ENCODE measurements at regions not wholly inside any gene's neighbourhood (a gene's known extent, or its start where the extent isn't known, plus 50 kb on each side); places are given as distances from the start of the nearest gene placed in this dataset.

DNA sequence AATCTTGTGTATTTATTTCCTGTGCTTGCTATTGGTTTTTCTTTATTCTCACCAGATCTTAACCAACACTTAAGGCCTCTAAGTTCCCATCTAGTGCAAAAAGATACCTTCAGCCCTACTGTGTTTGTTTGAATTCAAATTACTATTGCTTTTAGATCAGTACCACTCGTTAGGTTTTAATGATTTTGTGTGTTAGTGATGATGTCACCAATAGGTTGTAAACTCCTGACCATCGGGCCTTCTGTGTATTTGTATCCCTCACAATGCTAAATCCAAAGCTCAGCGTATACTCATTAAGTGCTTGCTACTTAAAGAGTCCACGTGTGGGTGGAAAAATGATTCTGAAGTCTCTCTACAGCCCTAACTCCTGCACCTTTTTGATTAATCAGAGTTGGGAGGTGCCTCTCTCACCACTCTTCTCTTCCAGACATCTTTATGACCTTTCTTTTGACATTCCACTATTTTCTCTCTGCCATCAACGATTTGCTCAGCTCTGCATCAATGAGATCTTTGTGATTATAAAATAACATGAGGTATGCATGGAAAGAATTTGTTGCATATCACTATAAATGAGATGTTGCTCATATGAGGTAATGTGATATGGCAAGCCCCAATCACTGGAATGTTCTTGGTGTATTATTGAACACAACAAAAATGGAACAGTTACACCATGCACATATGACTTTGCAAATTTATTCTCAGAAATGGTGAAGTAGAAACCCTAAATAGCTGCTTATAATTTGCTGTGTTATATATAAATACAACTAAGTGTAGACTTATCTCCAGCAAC lies 55.1 kb upstream of the LAMA2 start:
- H3K27ac ChIP-seq (replicated peaks in 1 of 4) = no peak overlapping the region

DNA sequence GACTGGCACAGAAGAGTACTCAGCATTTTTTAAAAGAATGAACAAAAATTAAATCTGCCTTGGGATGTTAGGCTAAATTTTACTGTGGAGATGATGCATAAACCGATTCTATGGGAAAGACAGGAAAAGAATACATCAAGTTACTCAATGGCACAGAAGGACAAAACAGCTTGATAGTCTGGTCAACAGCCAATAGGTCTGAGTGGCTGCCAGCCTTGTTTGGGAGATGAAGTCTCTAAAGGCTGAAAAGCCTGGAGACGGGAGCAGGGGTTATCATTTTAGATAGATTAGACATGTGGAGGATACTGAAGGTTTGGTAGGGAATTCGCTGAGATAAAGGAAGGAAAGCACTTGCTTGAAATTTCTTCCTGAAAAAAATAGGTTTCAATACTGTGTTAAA lies 56.3 kb upstream of the LAMA2 start:
- intact Hi-C loops (cut with DNase I) = no loop called here
- H3K27me3 ChIP-seq = no peaks in the 10 kb centered on the region
- no peak overlapping the region for H3K27ac ChIP-seq (replicated peaks in 1 of 4)
- peaks cover 0 to 7% (median 3%) of the 10 kb centered on the region in 4 donors for H3K9me3 ChIP-seq
- no peak overlapping the region for H3K4me3 ChIP-seq
- DNase-seq (ENCODE audit: extremely low spot score) = no peak
- no peaks in the 10 kb centered on the region for H3K4me1 ChIP-seq
- H3K36me3 ChIP-seq = no peaks in the 10 kb centered on the region
- WGBS = 76% methylated on average over 3 of the region's 3 CpGs
- no peak for TF ChIP-seq POLR2AphosphoS5 (IDR thresholded peaks at IDR 0.05)
- TF ChIP-seq, protein P1, sequence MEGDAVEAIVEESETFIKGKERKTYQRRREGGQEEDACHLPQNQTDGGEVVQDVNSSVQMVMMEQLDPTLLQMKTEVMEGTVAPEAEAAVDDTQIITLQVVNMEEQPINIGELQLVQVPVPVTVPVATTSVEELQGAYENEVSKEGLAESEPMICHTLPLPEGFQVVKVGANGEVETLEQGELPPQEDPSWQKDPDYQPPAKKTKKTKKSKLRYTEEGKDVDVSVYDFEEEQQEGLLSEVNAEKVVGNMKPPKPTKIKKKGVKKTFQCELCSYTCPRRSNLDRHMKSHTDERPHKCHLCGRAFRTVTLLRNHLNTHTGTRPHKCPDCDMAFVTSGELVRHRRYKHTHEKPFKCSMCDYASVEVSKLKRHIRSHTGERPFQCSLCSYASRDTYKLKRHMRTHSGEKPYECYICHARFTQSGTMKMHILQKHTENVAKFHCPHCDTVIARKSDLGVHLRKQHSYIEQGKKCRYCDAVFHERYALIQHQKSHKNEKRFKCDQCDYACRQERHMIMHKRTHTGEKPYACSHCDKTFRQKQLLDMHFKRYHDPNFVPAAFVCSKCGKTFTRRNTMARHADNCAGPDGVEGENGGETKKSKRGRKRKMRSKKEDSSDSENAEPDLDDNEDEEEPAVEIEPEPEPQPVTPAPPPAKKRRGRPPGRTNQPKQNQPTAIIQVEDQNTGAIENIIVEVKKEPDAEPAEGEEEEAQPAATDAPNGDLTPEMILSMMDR (IDR thresholded peaks at IDR 0.05) = no peak
- TF ChIP-seq POLR2A (IDR thresholded peaks at IDR 0.05; ENCODE audit: low read depth) = no peak
- TF ChIP-seq EP300 (IDR thresholded peaks at IDR 0.05) = no peak

More for the DNA sequence above, 55.1 kb upstream of the LAMA2 start:
- no peak for DNase-seq (ENCODE audit: extremely low spot score)
- no peaks in the 10 kb centered on the region for H3K36me3 ChIP-seq
- 82% methylated on average over 5 of the region's 5 CpGs for WGBS
- no peaks in the 10 kb centered on the region for H3K4me1 ChIP-seq
- no peak overlapping the region for H3K4me3 ChIP-seq
- intact Hi-C loops (cut with DNase I) = no loop called here
- no peaks in the 10 kb centered on the region for H3K27me3 ChIP-seq
- TF ChIP-seq EP300 (IDR thresholded peaks at IDR 0.05) (no peak), POLR2A (IDR thresholded peaks at IDR 0.05; ENCODE audit: low read depth) (no peak), POLR2AphosphoS5 (IDR thresholded peaks at IDR 0.05) (no peak)
- TF ChIP-seq, protein P1 (IDR thresholded peaks at IDR 0.05) = no peak
- peaks cover 0 to 7% (median 3%) of the 10 kb centered on the region in 4 donors for H3K9me3 ChIP-seq

DNA sequence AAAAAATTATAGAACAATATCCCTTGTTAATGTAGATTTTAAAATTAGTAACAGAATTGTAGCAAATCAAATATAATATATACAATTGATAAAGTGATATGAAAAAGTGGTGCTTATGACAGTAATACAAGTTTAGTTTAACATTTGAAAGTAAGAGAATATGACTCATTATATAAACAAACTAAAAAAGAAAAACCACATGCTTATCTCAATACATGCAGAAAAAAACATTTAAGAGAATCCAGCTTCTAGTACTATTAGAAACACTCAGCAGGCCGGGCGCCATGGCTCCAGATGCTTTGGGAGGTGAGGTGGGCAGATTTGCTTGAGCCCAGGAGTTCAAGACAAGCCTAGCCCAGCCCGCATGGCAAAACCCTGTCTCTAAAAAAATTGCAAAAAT lies 60.7 kb upstream of the LAMA2 start:
- no peak overlapping the region for H3K27ac ChIP-seq (replicated peaks in 1 of 4)

DNA sequence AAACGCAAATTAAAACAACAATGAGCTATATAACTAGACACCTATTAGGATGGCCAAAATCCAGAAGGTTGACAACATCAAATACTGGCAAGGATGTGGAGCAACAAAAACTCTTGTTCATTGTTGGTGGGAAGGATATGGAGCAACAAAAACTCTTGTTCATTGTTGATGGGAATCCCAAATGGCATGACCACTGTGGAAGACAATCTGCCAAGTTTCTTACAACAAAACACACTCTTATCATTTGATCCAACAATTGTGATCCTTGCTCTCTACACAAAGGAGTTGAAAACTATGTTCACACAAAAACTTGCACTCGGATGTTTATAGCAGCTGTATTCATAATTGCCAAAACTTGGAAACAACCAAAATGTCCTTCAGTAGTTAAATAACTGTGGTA lies 61.8 kb upstream of the LAMA2 start:
- intact Hi-C loops (cut with DNase I) = no loop called here
- Histone ChIP-seq H3K4me3 (no peak overlapping the region), H3K36me3 (no peaks in the 10 kb centered on the region), H3K9me3 (no peaks in the 10 kb centered on the region), H3K27ac (replicated peaks in 1 of 4) (no peak overlapping the region), H3K27me3 (no peaks in the 10 kb centered on the region), H3K4me1 (no peaks in the 10 kb centered on the region)
- 65% methylated on average over 2 of the region's 2 CpGs for WGBS
- no peak for TF ChIP-seq POLR2A (IDR thresholded peaks at IDR 0.05; ENCODE audit: low read depth)
- no peak for TF ChIP-seq POLR2AphosphoS5 (IDR thresholded peaks at IDR 0.05)
- no peak for TF ChIP-seq EP300 (IDR thresholded peaks at IDR 0.05)
- TF ChIP-seq, protein P1 (IDR thresholded peaks at IDR 0.05) = no peak
- DNase-seq (ENCODE audit: extremely low spot score) = no peak

More for the DNA sequence above, 60.7 kb upstream of the LAMA2 start:
- H3K4me1 ChIP-seq = no peaks in the 10 kb centered on the region
- no peak overlapping the region for H3K4me3 ChIP-seq
- 74% methylated on average over 3 of the region's 3 CpGs for WGBS
- H3K9me3 ChIP-seq = no peaks in the 10 kb centered on the region
- TF ChIP-seq POLR2AphosphoS5 (IDR thresholded peaks at IDR 0.05) (no peak), POLR2A (IDR thresholded peaks at IDR 0.05; ENCODE audit: low read depth) (no peak), EP300 (IDR thresholded peaks at IDR 0.05) (no peak)
- TF ChIP-seq, protein P1 (IDR thresholded peaks at IDR 0.05) = no peak
- no peaks in the 10 kb centered on the region for H3K36me3 ChIP-seq
- H3K27me3 ChIP-seq = no peaks in the 10 kb centered on the region
- intact Hi-C loops (cut with DNase I) = no loop called here
- DNase-seq (ENCODE audit: extremely low spot score) = no peak

DNA sequence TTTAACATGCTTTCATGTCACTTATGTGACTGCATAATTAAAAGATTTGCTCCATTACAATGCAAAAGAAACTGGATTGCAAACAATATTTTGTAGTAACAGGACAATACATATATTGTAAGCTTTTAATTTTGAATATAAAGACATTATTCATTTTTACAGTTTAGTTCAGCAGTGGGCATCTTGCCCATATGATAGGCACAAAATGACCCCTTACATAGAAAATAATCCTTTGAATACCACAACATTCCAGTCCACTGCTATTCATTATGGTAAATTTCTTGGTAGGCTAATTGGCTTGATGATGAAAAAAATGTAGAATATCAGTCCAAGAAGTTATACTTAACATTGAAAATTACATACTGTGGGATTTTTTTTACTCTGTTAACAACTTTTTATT lies 74.1 kb upstream of the LAMA2 start:
- Histone ChIP-seq H3K9me3 (no peaks in the 10 kb centered on the region), H3K27ac (replicated peaks in 1 of 4) (no peak overlapping the region), H3K4me1 (no peaks in the 10 kb centered on the region), H3K4me3 (no peak overlapping the region), H3K36me3 (no peaks in the 10 kb centered on the region), H3K27me3 (no peaks in the 10 kb centered on the region)
- intact Hi-C loops (cut with DNase I) = no loop called here
- no peak for DNase-seq (ENCODE audit: extremely low spot score)
- TF ChIP-seq POLR2AphosphoS5 (IDR thresholded peaks at IDR 0.05) (no peak), EP300 (IDR thresholded peaks at IDR 0.05) (no peak), POLR2A (IDR thresholded peaks at IDR 0.05; ENCODE audit: low read depth) (no peak)
- TF ChIP-seq, protein P1 (IDR thresholded peaks at IDR 0.05) = no peak

Data from esophagus muscularis mucosa (tissue), 4 donors.